ENCODE measurements at regions not wholly inside any gene's neighbourhood (a gene's known extent, or its start where the extent isn't known, plus 50 kb on each side); places are given as distances from the start of the nearest gene placed in this dataset.
A peak's percentile ranks its signal among the peaks of the same experiment; 100 is the strongest.

DNA sequence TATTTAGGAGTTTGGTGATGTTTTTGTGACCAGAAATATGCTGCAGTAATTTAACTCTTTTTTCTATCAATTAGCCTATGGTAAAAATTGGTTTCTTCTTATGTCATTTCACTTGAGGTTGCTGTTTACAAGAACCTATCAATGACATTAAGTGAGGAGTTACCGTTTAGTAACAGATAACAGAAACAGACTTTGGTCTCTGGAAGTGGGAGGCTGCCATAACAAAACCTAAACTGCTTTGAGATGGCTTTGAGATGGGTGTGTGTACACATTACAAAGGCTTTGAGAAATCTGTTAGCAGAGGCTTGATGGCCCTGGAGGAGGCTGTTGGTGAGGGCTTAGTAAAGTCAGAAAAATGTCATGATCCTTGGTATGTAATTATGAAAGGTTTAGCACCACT is 90.0 kb downstream of the TMEM114 start:
- no peak for TF ChIP-seq EZH2 (IDR thresholded peaks at IDR 0.05; ENCODE audit: borderline replicate concordance)
- TF ChIP-seq EZH2phosphoT487 (IDR thresholded peaks at IDR 0.05; ENCODE audit: low read depth, severe bottlenecking, unreplicated experiment) = no peak
- TF ChIP-seq, protein P1, sequence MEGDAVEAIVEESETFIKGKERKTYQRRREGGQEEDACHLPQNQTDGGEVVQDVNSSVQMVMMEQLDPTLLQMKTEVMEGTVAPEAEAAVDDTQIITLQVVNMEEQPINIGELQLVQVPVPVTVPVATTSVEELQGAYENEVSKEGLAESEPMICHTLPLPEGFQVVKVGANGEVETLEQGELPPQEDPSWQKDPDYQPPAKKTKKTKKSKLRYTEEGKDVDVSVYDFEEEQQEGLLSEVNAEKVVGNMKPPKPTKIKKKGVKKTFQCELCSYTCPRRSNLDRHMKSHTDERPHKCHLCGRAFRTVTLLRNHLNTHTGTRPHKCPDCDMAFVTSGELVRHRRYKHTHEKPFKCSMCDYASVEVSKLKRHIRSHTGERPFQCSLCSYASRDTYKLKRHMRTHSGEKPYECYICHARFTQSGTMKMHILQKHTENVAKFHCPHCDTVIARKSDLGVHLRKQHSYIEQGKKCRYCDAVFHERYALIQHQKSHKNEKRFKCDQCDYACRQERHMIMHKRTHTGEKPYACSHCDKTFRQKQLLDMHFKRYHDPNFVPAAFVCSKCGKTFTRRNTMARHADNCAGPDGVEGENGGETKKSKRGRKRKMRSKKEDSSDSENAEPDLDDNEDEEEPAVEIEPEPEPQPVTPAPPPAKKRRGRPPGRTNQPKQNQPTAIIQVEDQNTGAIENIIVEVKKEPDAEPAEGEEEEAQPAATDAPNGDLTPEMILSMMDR (IDR thresholded peaks at IDR 0.05; ENCODE audit: poor library complexity) = no peak
- Histone ChIP-seq H2AFZ (no peak overlapping the region), H3K4me3 (no peak overlapping the region), H3K4me2 (no peak overlapping the region), H3K79me2 (no peaks in the 10 kb centered on the region), H3K9me2 (replicated peaks; ENCODE audit: insufficient read depth) (no peaks in the 10 kb centered on the region), H3K27me3 (no peaks in the 10 kb centered on the region), H3K4me1 (ENCODE audit: insufficient read depth) (no peaks in the 10 kb centered on the region), H3K36me3 (replicated peaks; ENCODE audit: insufficient read depth, low read depth) (no peaks in the 10 kb centered on the region), H4K20me1 (ENCODE audit: insufficient read depth, poor library complexity, severe bottlenecking) (no peaks in the 10 kb centered on the region), H3K9me3 (ENCODE audit: low read depth) (no peaks in the 10 kb centered on the region), H3K27ac (no peak overlapping the region)
- no peak for DNase-seq (ENCODE audit: low spot score)
- 19% methylated on average over 1 of the region's 1 CpG for WGBS (ENCODE audit: low lambda C conversion rate, missing lambda C conversion rate)

DNA sequence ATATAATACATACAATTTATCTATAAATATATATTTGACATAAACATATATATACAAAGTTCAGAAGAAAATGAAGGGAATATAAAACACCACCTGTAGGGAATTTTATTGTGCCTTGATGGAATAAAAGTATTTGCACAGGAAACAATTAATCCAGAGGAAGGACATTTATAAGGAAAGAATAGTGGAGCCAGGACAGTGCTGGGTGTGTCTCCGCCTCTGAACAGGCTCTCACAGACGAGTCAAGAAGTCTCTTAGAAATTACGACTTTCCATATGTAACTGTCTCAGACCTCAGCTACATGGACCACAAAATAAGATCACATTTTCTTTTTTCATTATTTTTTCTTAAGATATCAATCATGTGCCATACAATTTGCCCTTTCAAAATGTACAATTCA is 93.9 kb downstream of the TMEM114 start:
- Histone ChIP-seq H3K79me2 (no peaks in the 10 kb centered on the region), H3K4me2 (no peak overlapping the region), H2AFZ (no peak overlapping the region), H3K9me2 (replicated peaks; ENCODE audit: insufficient read depth) (no peaks in the 10 kb centered on the region), H3K27me3 (no peaks in the 10 kb centered on the region), H3K4me1 (ENCODE audit: insufficient read depth) (no peaks in the 10 kb centered on the region), H3K4me3 (no peak overlapping the region), H4K20me1 (ENCODE audit: insufficient read depth, poor library complexity, severe bottlenecking) (no peaks in the 10 kb centered on the region), H3K36me3 (replicated peaks; ENCODE audit: insufficient read depth, low read depth) (no peaks in the 10 kb centered on the region), H3K27ac (no peak overlapping the region), H3K9me3 (ENCODE audit: low read depth) (no peaks in the 10 kb centered on the region)
- TF ChIP-seq, protein P1 (IDR thresholded peaks at IDR 0.05; ENCODE audit: poor library complexity) = no peak
- TF ChIP-seq EZH2 (IDR thresholded peaks at IDR 0.05; ENCODE audit: borderline replicate concordance) (no peak), EZH2phosphoT487 (IDR thresholded peaks at IDR 0.05; ENCODE audit: low read depth, severe bottlenecking, unreplicated experiment) (no peak)
- DNase-seq (ENCODE audit: low spot score) = no peak
- 70% methylated on average over 3 of the region's 3 CpGs for WGBS (ENCODE audit: low lambda C conversion rate, missing lambda C conversion rate)

DNA sequence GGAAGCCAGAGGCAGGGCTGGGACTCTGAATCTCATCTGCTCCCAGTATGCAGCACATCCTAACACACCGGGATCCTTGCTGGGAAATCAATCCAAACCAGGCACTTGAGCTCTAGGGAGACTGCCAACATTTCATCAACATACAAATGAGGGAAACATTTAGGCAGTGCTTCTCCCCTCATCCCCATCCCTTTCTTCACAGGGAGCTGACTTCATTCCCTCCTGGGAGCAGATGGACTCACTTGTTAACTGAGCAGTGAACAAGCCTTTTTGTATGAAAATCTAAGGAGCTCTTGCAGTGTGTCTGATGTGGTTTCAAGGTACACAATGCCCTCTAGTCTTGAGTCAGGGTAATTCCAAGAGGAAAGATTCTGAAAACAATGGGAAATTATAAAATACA is 96.3 kb downstream of the TMEM114 start:
- no peak for DNase-seq (ENCODE audit: low spot score)
- Histone ChIP-seq H3K79me2 (no peaks in the 10 kb centered on the region), H3K4me1 (ENCODE audit: insufficient read depth) (no peaks in the 10 kb centered on the region), H3K36me3 (replicated peaks; ENCODE audit: insufficient read depth, low read depth) (no peaks in the 10 kb centered on the region), H3K9me3 (ENCODE audit: low read depth) (no peaks in the 10 kb centered on the region), H2AFZ (no peak overlapping the region), H3K27me3 (no peaks in the 10 kb centered on the region), H3K4me2 (no peak overlapping the region), H3K9me2 (replicated peaks; ENCODE audit: insufficient read depth) (no peaks in the 10 kb centered on the region), H3K4me3 (no peak overlapping the region), H3K27ac (no peak overlapping the region), H4K20me1 (ENCODE audit: insufficient read depth, poor library complexity, severe bottlenecking) (no peaks in the 10 kb centered on the region)
- TF ChIP-seq EZH2 (IDR thresholded peaks at IDR 0.05; ENCODE audit: borderline replicate concordance) (no peak), EZH2phosphoT487 (IDR thresholded peaks at IDR 0.05; ENCODE audit: low read depth, severe bottlenecking, unreplicated experiment) (no peak)
- TF ChIP-seq, protein P1 (IDR thresholded peaks at IDR 0.05; ENCODE audit: poor library complexity) = peak; percentile 36
- WGBS (ENCODE audit: low lambda C conversion rate, missing lambda C conversion rate) = 71% methylated on average over 1 of the region's 1 CpG

DNA sequence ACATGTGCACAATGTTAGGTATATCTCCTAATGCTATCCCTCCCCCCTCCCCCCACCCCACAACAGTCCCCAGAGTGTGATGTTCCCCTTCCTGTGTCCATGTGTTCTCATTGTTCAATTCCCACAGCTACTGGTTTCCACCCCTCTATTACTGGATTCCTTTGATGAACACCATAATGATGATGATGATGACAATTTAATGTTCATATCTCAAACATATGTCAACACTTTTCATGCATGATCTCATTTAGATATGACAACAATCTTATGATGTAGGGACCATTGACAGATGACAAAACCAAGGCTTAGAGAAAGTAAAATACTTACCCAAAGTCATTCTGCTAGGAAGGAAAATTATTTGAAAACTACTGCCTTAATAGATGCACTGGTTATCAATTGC is 97.6 kb downstream of the TMEM114 start:
- no peaks in the 10 kb centered on the region for H3K9me3 ChIP-seq (ENCODE audit: low read depth)
- H4K20me1 ChIP-seq (ENCODE audit: insufficient read depth, poor library complexity, severe bottlenecking) = no peaks in the 10 kb centered on the region
- H3K4me1 ChIP-seq (ENCODE audit: insufficient read depth) = no peaks in the 10 kb centered on the region
- H3K4me2 ChIP-seq = no peak overlapping the region
- no peak overlapping the region for H3K4me3 ChIP-seq
- H3K79me2 ChIP-seq = no peaks in the 10 kb centered on the region
- no peak overlapping the region for H2AFZ ChIP-seq
- no peaks in the 10 kb centered on the region for H3K36me3 ChIP-seq (replicated peaks; ENCODE audit: insufficient read depth, low read depth)
- no peak overlapping the region for H3K27ac ChIP-seq
- no peak for TF ChIP-seq EZH2phosphoT487 (IDR thresholded peaks at IDR 0.05; ENCODE audit: low read depth, severe bottlenecking, unreplicated experiment)
- TF ChIP-seq, protein P1 (IDR thresholded peaks at IDR 0.05; ENCODE audit: poor library complexity) = no peak
- TF ChIP-seq EZH2 (IDR thresholded peaks at IDR 0.05; ENCODE audit: borderline replicate concordance) = no peak
- no peak for DNase-seq (ENCODE audit: low spot score)
- H3K27me3 ChIP-seq = no peaks in the 10 kb centered on the region
- H3K9me2 ChIP-seq (replicated peaks; ENCODE audit: insufficient read depth) = no peaks in the 10 kb centered on the region
